IPS-NIHi7 (cell line): ENCODE measurements at regions not wholly inside any gene's neighbourhood (a gene's known extent, or its start where the extent isn't known, plus 50 kb on each side); places are given as distances from the start of the nearest gene placed in this dataset.

Experiments
- DNase-seq: peaks from one replicate; pipeline ENCODE4 v3.0.0; 2012; ENCODE audit warnings: mixed read lengths; ENCODE audit errors: extremely low spot score

- DNase-seq = no peak
Observed at GRCh38 chr1:5750186-5751162, 241.8 kb downstream of the NPHP4 start.

- no peak for DNase-seq
Observed at GRCh38 chr1:5748286-5749225, 243.7 kb downstream of the NPHP4 start.

- DNase-seq = no peak
Observed at GRCh38 chr1:5747426-5748285, 244.6 kb downstream of the NPHP4 start.

- no peak for DNase-seq
Observed at GRCh38 chr1:5746611-5747425, 245.4 kb downstream of the NPHP4 start.

- peak; percentile 94 for DNase-seq
Observed at GRCh38 chr1:5745800-5746610, 246.2 kb downstream of the NPHP4 start.

GRCh38 chr1:5744911-5745799 lies 247.1 kb downstream of the NPHP4 start:
- no peak for DNase-seq

- no peak for DNase-seq
Observed at GRCh38 chr1:5744341-5744740, 247.9 kb downstream of the NPHP4 start.

GRCh38 chr1:5743435-5744095 lies 248.7 kb downstream of the NPHP4 start:
- no peak for DNase-seq

GRCh38 chr1:5742801-5743200 lies 249.4 kb downstream of the NPHP4 start:
- DNase-seq = no peak

- no peak for DNase-seq
Observed at GRCh38 chr1:5742032-5742431, 250.2 kb downstream of the NPHP4 start.

- no peak for DNase-seq
Observed at GRCh38 chr1:5740865-5741860, 251.1 kb downstream of the NPHP4 start.

- DNase-seq = no peak
Observed at GRCh38 chr1:5740450-5740849, 251.8 kb downstream of the NPHP4 start.

GRCh38 chr1:5739561-5740078 lies 252.6 kb downstream of the NPHP4 start:
- no peak for DNase-seq

- no peak for DNase-seq
Observed at GRCh38 chr1:5738911-5739462, 253.2 kb downstream of the NPHP4 start.

GRCh38 chr1:5737081-5737480 lies 255.1 kb downstream of the NPHP4 start:
- DNase-seq = no peak

- no peak for DNase-seq
Observed at GRCh38 chr1:5734996-5735395, 257.2 kb downstream of the NPHP4 start.
